ENCODE measurements at regions not wholly inside any gene's neighbourhood (a gene's known extent, or its start where the extent isn't known, plus 50 kb on each side); places are given as distances from the start of the nearest gene placed in this dataset.

- TF ChIP-seq POLR2A (IDR thresholded peaks at IDR 0.05) (no peak), CTCF (IDR thresholded peaks at IDR 0.05 in 4 of 5, conservative IDR thresholded peaks at IDR 0.05 in 1 of 5) (no peak)
Measured at GRCh38 chr5:15304914-15305834, 194.8 kb upstream of the FBXL7 start.
